ENCODE measurements at regions not wholly inside any gene's neighbourhood (a gene's known extent, or its start where the extent isn't known, plus 50 kb on each side); places are given as distances from the start of the nearest gene placed in this dataset.
"Not testable (repeated sequence)": the region's sequence is repeated elsewhere in the genome, so short reads cannot be mapped to it uniquely, and the experiment has no call there.

DNA sequence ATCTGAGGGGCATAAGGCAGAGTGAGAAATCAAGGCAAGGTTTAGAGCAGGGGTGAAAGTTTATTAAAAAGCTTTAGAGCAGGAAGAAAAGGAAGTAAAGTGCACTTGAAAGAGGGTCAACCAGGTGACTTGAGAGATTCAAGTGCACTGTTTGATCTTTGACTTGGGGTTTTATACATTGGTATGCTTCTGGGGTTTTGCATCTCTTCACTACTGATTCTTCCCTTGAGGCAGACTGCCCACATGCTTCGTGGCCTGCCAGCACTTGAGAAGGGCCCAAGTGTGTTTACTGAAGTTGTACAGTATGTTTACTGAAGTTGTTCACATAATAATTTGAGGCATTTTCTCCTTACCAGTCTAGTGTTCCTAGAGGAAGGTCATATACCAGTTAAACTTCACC, 367.0 kb upstream of the UBE2E2 start:
- no peak for DNase-seq

GRCh38 chr3:22843854-22844253, 359.3 kb upstream of the UBE2E2 start:
- no peak for DNase-seq

DNA sequence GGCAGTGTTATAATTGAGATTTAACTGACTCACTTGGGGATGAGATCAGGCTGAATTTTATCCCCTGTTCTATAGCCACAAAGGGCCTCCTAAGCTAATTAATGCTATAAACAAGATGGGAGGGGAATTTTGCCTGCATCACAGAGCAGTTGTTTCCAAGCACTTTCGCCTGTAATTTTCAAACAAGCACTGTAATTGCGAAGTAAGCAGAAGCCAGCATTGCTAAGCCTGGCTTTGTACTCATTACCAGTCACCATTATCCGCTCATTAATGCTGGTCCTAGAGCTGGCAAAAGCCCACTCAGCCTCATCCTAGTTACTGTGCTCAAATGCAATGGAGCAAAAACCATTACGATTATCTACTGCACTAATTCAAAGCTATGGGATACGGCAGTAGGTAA, 356.6 kb upstream of the UBE2E2 start:
- no peak for DNase-seq

GRCh38 chr3:22849583-22849982, 353.5 kb upstream of the UBE2E2 start:
- DNase-seq: not testable (repeated sequence)

- DNase-seq: no peak
These were observed 346.3 kb upstream of the UBE2E2 start for GRCh38 chr3:22856811-22857210.

- no peak for DNase-seq
These were observed 344.6 kb upstream of the UBE2E2 start for GRCh38 chr3:22858486-22858885.

GRCh38 chr3:22859618-22860017, 343.5 kb upstream of the UBE2E2 start:
- DNase-seq: no peak

GRCh38 chr3:22861426-22861825, 341.7 kb upstream of the UBE2E2 start:
- DNase-seq: no peak

- no peak for DNase-seq
These were observed 341.0 kb upstream of the UBE2E2 start for GRCh38 chr3:22862111-22862510.

GRCh38 chr3:22882834-22883233, 320.3 kb upstream of the UBE2E2 start:
- not testable (repeated sequence) for DNase-seq

DNA sequence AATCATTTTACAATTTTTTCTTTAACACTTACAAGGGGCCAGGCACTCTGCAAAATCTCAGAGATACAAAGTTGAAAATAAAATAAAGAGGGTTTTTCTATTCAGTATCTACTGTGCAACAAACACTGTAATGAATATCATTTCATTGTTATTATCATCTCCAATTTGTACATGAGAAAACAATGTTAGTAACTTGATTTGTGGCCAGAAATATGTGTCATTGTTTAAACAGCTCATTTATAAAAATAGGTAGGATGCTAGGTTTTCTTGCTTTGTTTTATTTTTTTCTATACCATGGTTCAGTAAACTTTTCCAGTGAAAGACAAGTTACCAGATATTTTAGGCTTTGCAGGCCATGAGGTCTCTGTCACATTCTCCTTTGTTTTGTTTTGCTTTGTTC, 318.1 kb upstream of the UBE2E2 start:
- no peak for DNase-seq

DNA sequence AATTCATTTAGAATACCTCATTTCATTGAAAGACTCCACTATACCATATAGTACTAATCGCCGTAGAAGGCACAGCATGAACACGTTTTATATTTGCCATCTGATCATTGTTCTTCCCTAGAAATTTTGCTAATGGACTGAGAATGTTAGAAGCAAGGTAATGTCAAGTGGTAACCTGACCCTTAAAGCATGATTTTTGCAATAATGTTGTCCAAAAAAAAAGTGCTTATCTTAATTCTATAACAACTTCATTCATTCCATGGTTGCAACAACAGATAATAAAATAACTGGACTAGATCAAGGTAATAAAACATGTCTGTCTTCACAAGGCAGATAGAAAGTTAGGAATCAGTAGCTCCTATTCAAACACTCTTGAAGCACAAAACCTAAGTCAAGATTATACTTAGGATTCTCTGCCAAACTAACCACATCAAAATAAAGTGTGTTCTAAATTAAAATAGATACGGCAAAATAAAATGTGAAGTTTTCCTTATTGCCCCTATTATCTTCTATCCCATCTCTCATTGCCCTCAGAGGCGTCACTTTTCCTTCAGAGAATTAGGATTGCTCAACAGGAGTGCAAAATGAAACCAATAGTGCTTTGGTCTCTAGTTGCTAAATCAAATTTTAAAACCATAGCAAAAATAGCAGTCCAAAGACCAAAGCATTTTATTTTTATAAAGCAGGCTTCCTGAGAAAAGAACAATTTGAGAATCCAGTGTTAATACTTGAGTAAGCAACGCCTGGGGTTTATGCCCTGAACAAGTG, 317.4 kb upstream of the UBE2E2 start:
- DNase-seq: no peak

- peak; percentile 33 for DNase-seq
These were observed 316.6 kb upstream of the UBE2E2 start for GRCh38 chr3:22886439-22887068.

DNA sequence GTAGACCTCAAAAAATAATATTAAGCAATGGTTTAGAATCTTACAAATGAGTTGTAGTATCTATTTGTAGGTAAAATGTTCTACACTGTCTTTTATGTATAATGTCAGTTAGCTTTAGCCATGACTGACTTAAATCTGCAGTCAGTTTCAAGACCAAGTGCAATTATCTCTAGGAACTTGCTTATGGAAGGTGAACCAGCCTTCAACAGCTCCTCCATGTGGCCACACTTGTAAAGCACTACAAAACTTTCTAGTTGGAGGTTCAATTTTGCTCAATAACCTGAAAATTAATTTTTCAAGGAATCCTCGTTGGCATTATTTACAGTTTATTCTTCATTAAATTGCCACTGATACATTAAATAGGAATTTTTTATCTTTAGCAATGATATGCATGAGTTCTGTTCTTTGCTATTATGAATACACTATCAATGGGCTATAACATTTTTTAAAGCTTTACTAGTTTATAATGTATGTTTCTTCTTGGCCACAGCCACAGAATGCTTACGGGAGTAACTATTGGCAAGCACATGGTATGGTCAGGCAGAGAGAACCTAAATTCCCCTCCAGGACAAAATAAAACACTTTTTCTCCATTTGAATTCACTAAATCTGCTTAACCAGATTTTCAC, 315.3 kb upstream of the UBE2E2 start:
- peak; percentile 16 for DNase-seq

GRCh38 chr3:22893101-22893500, 310.0 kb upstream of the UBE2E2 start:
- DNase-seq: no peak

DNA sequence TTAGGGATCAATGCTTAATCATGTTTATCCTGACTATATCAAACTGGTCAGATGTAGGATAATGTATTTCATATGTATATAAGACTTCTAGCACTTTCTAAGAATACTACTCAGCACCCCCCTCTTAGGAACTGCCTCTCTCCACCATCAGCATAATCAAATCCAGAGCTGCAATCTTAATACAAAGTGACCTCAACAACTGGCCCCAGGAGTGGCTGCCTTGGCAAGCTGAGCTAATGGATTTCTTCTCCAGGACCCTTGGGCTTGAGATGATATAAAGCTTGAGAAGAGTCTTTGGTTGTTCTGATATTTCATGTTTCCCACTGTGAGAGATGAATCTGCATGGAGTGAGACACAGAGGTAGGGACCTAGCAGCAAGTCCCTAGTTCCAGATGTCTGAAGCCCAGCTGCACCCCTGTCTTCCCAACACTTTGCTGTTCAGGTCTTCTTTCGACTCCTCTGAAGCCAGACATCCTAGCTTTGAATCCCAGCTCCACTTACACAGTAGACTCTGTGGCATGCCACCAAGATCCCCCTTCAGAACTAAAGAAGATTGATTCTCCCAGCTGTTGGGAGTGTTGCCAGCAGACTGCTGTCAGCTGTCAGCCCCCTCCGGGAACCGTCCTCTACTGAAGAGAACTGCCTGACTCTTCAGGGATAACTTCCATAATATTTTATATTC, 309.3 kb upstream of the UBE2E2 start:
- DNase-seq: no peak

GRCh38 chr3:22894865-22895264, 308.3 kb upstream of the UBE2E2 start:
- DNase-seq: no peak

- no peak for DNase-seq
These were observed 307.5 kb upstream of the UBE2E2 start for GRCh38 chr3:22895671-22896070.

GRCh38 chr3:22898558-22898957, 304.6 kb upstream of the UBE2E2 start:
- DNase-seq: no peak

DNA sequence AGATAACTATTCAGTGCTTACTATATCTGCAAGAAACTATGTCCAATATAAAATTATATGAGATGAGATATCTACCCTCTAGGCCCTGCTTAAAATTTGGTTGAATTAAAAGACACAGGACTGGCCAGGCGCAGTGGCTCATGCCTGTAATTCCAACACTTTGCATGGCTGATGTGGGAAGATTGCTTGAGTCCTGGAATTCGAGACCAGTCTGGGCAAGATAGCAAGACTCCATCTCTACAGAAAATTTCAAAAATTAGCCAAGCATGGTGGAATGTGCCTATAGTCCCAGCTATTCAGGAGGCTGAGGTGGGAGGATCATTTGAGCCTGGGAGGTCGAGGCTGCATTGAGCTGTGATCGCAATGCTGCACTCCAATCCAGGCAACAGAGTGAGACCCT, 303.7 kb upstream of the UBE2E2 start:
- DNase-seq: no peak

DNA sequence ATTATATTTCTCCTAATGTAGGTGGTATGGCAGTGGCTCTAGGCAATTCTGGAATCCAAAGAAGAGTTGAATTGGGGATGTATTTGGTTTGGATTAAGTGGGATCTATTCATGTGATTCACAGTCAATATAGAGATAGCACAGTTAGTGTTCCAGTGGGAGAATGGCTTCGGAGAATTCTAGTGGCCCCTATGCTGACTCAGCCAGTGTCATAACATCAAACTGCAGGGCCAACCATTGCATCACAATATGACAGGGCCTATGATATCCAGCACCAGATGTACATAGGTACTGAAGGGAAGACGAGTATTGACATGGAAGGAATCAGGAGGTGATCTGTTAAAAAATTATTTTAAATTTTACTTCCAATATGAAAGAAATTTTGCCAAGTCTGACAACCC, 302.8 kb upstream of the UBE2E2 start:
- DNase-seq: no peak

GRCh38 chr3:22901684-22902083, 301.4 kb upstream of the UBE2E2 start:
- DNase-seq: no peak

GRCh38 chr3:22907161-22907780, 295.9 kb upstream of the UBE2E2 start:
- no peak for DNase-seq

All from NCI-H345 (cell line).